ENCODE measurements at regions not wholly inside any gene's neighbourhood (a gene's known extent, or its start where the extent isn't known, plus 50 kb on each side); places are given as distances from the start of the nearest gene placed in this dataset.
"Not testable (repeated sequence)": the region's sequence is repeated elsewhere in the genome, so short reads cannot be mapped to it uniquely, and the experiment has no call there.

DNA sequence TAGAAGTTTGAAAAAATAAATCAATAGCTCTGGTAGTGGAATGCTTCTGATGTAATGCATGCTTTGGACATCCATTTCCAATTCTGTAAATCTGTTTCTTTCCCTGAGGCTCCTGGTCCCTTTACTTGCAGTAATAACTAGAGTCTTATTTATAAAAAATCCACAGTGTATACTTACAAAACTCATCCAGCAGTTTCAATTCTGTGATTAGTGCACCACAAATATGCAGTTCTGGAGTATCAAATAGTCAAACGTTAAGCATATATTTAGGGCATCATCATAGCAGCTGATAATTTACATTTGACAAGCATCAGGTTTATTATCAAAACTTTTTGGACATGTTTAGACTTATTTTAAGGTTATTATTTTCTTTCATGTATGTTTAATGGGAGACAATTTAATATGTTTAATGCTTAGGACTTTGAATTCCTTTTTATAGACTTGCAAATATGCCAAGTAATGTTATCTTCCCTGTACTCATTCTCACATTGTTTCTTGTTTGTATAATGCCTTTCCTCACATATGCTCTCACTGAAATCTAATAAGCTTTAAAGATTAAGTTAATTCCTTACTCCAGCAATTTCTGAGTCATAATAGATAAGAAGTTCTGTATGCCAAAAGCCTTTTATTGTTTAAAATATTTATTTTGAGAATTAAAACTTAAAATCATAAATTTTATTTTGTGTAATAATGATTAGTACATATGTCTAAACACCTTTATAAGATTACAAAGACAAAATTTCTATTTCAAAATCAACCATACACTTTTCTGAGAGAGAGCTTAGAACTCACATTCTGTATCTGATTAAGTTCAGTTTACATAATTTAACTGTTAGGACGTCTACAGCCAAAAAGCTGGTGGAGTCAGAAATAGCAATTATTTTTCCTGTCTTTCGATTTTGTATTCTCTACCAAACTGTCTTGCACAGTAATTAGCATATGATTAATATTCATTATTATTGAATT is 341.5 kb upstream of the TMEFF2 start:
- ATAC-seq (no peak), DNase-seq (ENCODE audit: low spot score in 2 of 2) (no peak)

DNA sequence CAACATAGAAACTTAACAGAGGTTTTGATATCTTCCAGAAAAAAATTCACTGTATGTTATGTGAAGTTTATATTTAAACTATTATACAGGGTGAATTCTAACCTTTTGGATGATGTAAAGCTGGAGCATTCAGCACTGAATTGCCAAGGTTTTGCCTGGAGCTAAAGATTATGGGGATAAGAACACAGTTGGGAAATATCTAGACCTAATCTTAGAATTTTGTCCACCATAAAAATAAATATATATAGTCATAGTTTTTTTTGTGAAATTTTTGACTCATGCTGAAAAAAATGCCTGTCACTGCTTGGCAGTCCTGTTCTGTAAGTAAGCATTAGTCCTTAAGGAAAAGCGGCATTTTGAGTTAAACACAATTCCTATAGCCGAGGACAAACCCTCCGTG is 339.3 kb upstream of the TMEFF2 start:
- Mint-ChIP-seq H3K4me1 (no peaks in the 10 kb centered on the region), H3K9me3 (no peaks in the 10 kb centered on the region), H3K4me3 (no peak overlapping the region), H3K36me3 (no peaks in the 10 kb centered on the region), H3K27ac (no peak overlapping the region)
- no peak for ATAC-seq
- no peak for DNase-seq (ENCODE audit: low spot score in 2 of 2)

More for the DNA sequence above, 341.5 kb upstream of the TMEFF2 start:
- Mint-ChIP-seq H3K36me3 (no peaks in the 10 kb centered on the region), H3K9me3 (no peaks in the 10 kb centered on the region), H3K27ac (no peak overlapping the region), H3K4me3 (no peak overlapping the region), H3K4me1 (no peaks in the 10 kb centered on the region)

GRCh38 chr2:192524642-192525251 is 330.0 kb upstream of the TMEFF2 start:
- H3K4me1 Mint-ChIP-seq; ATAC-seq; DNase-seq (ENCODE audit: low spot score in 2 of 2); H3K27ac Mint-ChIP-seq; H3K9me3 Mint-ChIP-seq; H3K36me3 Mint-ChIP-seq; H3K4me3 Mint-ChIP-seq: not testable (repeated sequence)

DNA sequence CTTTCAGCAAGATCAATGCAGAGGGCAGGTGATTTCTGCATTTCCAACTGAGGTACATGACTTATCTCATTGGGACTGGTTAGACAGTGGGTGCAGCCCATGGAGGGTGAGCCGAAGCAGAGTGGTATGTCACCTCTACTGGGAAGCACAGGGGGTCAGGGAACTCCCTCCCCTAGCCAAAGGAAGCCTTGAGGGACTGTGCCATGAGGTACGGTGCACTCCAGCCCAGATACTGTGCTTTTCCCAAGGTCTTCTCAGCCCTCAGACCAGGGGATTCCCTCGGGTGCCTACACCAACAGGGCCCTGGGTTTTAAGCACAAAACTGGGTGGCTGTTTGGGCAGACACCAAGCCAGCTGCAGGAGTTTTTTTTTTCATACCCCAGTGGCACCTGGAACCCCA is 329.5 kb upstream of the TMEFF2 start:
- not testable (repeated sequence) for H3K4me3 Mint-ChIP-seq; H3K36me3 Mint-ChIP-seq; DNase-seq (ENCODE audit: low spot score in 2 of 2); H3K27ac Mint-ChIP-seq; H3K9me3 Mint-ChIP-seq; H3K4me1 Mint-ChIP-seq; ATAC-seq

DNA sequence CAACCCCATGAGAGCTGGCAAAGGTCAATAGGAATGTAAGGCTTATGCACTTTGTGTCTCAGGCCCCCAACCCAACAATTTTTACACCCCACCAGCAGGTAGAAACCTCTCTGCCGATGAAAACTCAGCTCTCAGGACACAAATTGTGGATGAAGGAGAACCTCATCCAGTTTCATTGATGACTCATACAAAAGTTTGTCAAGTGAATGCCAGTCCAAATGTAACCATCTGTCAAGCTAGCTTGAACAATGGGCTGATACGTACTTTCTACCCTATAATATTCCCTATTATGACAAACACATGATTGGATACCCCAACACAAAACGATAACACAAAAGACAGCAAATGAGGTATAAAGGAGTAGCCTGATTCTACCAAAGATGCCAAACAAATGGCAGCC is 321.2 kb upstream of the TMEFF2 start:
- ATAC-seq (no peak), DNase-seq (ENCODE audit: low spot score in 2 of 2) (no peak)
- Mint-ChIP-seq H3K4me1 (no peaks in the 10 kb centered on the region), H3K36me3 (no peaks in the 10 kb centered on the region), H3K9me3 (peaks cover 4% of the 10 kb centered on the region), H3K27ac (no peak overlapping the region), H3K4me3 (no peak overlapping the region)

DNA sequence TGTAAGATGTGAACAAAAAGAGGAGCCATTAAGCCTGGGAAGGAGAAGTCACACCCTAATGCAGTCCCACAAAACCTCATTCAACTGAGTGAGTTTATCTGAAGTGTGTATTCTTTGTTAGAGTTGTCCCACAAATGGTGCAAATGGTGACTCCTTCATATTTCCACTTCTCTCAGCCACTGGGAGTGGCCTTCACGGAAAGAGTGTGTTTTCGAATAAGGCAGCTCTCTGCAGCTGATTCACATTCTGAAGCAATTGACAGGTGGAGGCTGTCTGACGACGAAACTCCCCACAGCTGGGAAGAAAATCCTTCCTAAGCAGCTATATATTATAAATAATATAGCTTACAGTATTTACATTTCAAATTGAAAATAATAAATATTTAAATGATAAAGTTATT is 318.8 kb upstream of the TMEFF2 start:
- Mint-ChIP-seq H3K27ac (no peak overlapping the region), H3K4me3 (no peak overlapping the region), H3K9me3 (peaks cover 6% of the 10 kb centered on the region), H3K36me3 (no peaks in the 10 kb centered on the region), H3K4me1 (no peaks in the 10 kb centered on the region)
- no peak for DNase-seq (ENCODE audit: low spot score in 2 of 2)
- no peak for ATAC-seq

GRCh38 chr2:192507836-192508450 is 313.2 kb upstream of the TMEFF2 start:
- not testable (repeated sequence) for H3K27ac Mint-ChIP-seq; DNase-seq (ENCODE audit: low spot score in 2 of 2); ATAC-seq; H3K4me1 Mint-ChIP-seq; H3K36me3 Mint-ChIP-seq; H3K4me3 Mint-ChIP-seq
- peaks cover 13% of the 10 kb centered on the region for H3K9me3 Mint-ChIP-seq

DNA sequence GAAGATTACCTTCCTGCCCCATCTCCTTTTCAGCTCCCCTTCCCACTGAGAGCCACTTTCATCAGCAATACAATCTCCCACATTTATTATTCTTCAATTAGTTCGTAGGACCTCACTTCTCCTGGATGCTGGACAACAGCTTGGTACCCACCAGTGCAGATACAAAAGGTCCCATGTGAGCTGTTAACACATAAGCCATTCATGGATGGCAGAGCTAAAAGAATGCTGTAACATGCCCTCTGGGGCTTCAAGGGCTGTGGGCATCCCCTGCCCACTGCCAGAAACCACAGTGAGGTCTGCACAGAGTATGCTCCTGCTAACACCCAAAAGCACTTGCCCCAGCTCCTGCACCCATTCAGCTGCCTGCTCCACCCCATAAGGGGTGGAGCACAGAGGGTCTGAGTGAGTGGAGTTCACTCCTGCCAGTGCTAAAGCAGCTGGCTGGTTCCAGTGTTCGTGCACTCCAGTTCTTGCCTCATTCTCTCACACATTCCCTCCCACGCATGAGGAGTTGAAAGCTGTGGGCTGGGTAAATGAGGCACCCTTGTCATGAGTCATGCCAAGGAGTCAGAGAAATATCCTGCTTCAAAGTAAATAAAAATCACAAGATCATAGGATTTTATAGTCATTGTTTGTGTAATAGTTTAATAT is 305.9 kb upstream of the TMEFF2 start:
- H3K4me1 Mint-ChIP-seq: no peaks in the 10 kb centered on the region
- no peaks in the 10 kb centered on the region for H3K36me3 Mint-ChIP-seq
- H3K9me3 Mint-ChIP-seq: no peaks in the 10 kb centered on the region
- ATAC-seq (peak; percentile 93), DNase-seq (ENCODE audit: low spot score in 2 of 2) (no peak)
- H3K27ac Mint-ChIP-seq: no peak overlapping the region
- no peak overlapping the region for H3K4me3 Mint-ChIP-seq

- no peaks in the 10 kb centered on the region for H3K36me3 Mint-ChIP-seq
- H3K4me1 Mint-ChIP-seq: no peaks in the 10 kb centered on the region
- H3K9me3 Mint-ChIP-seq: no peaks in the 10 kb centered on the region
- no peak for DNase-seq (ENCODE audit: low spot score in 2 of 2)
- H3K4me3 Mint-ChIP-seq: no peak overlapping the region
- ATAC-seq: no peak
- no peak overlapping the region for H3K27ac Mint-ChIP-seq
These were observed 304.7 kb upstream of the TMEFF2 start for GRCh38 chr2:192499476-192499875.

- DNase-seq (ENCODE audit: low spot score in 2 of 2) (no peak), ATAC-seq (no peak)
- no peaks in the 10 kb centered on the region for H3K36me3 Mint-ChIP-seq
- H3K27ac Mint-ChIP-seq: no peak overlapping the region
- no peaks in the 10 kb centered on the region for H3K9me3 Mint-ChIP-seq
- no peaks in the 10 kb centered on the region for H3K4me1 Mint-ChIP-seq
- H3K4me3 Mint-ChIP-seq: no peak overlapping the region
These were observed 304.0 kb upstream of the TMEFF2 start for GRCh38 chr2:192498747-192499146.

DNA sequence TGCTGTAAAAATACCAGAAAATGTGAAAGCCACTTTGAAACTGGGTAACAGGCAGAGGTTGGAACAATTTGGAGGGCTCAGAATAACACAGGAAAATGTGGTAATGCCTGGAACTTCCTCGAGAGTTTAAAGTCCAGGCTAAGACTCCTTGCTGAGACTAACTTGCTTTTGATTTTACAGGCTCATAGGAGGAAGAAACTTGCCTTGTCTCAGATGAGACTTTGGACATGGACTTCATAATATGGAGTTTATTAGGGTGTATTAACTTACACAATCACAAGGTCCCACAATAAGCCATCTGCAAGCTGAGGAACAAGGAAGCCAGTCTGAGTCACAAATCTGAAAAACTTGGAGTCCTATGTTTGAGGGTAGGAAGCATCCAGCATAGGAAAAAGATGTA is 293.4 kb upstream of the TMEFF2 start:
- not testable (repeated sequence) for H3K9me3 Mint-ChIP-seq; DNase-seq (ENCODE audit: low spot score in 2 of 2); ATAC-seq; H3K4me3 Mint-ChIP-seq; H3K36me3 Mint-ChIP-seq; H3K27ac Mint-ChIP-seq; H3K4me1 Mint-ChIP-seq

- no peaks in the 10 kb centered on the region for H3K36me3 Mint-ChIP-seq
- no peaks in the 10 kb centered on the region for H3K4me1 Mint-ChIP-seq
- peaks cover 7% of the 10 kb centered on the region for H3K9me3 Mint-ChIP-seq
- DNase-seq (ENCODE audit: low spot score in 2 of 2) (no peak), ATAC-seq (no peak)
- no peak overlapping the region for H3K27ac Mint-ChIP-seq
- no peak overlapping the region for H3K4me3 Mint-ChIP-seq
These were observed 292.9 kb upstream of the TMEFF2 start for GRCh38 chr2:192487636-192488035.

DNA sequence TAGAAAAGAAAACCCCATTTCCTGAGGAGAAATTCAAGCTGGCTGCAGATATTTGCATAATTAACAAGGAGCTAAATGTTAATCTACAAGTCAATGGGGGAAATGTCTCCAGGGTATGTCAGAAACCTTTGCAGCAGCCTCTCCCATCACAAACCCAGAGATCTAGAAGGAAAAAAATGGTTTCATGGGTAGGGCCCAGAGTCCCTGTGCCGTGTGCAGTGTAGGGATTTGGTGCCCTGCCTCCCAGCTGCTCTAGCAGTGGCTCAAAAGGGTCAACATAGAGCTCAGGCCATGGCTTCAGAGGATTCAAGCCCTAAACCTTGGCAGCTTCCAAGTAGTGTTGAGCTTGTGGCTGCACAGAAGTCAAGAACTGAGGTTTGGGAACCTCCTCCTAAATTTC is 290.2 kb upstream of the TMEFF2 start:
- no peak for DNase-seq (ENCODE audit: low spot score in 2 of 2)
- H3K4me3 Mint-ChIP-seq: no peak overlapping the region
- H3K9me3 Mint-ChIP-seq: peaks cover 3% of the 10 kb centered on the region
- H3K4me1 Mint-ChIP-seq: no peaks in the 10 kb centered on the region
- no peak for ATAC-seq
- no peaks in the 10 kb centered on the region for H3K36me3 Mint-ChIP-seq
- no peak overlapping the region for H3K27ac Mint-ChIP-seq

DNA sequence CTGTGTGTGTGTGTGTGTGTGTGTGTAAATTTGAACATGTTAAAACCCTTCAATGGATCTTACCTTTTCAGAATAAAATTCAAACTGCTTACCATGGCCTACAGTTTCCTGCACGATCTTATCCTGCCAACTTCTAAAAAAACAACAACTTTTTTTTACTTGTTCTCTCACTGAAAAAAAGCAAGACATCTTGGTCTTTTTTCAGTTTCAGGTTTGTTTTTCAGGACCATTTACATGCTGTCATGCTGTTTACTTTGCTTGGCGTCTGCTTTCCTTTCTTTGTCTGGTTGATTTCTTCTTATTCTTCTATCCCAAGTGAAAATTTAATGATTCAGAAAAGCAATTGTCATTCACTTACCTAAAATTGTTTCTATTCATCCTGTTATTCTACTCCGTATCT is 286.3 kb upstream of the TMEFF2 start:
- ATAC-seq: no peak
- no peaks in the 10 kb centered on the region for H3K4me1 Mint-ChIP-seq

DNA sequence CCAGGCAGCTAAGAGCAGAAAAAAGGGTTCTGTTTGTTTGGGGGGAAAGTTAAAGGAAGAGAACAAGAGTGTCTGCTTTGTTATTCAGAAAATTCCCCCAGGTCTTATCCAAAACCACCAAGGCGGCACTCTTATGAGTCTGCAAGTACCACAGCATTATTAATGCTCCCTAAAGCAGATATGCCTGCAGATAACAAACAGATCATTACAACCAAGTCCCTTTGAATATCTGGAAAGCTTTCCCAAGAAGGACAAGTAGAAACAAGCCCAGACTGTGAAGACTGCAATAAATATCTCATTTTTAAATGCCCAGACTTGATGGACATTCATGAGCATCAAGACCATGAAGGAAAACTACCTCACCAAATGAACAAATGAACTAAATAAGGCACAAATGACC is 278.6 kb upstream of the TMEFF2 start:
- DNase-seq (ENCODE audit: low spot score in 2 of 2) (no peak), ATAC-seq (no peak)
- H3K4me1 Mint-ChIP-seq: no peaks in the 10 kb centered on the region
- H3K36me3 Mint-ChIP-seq: no peaks in the 10 kb centered on the region
- no peak overlapping the region for H3K27ac Mint-ChIP-seq
- H3K9me3 Mint-ChIP-seq: peaks cover 10% of the 10 kb centered on the region
- no peak overlapping the region for H3K4me3 Mint-ChIP-seq

More for the DNA sequence above, 286.3 kb upstream of the TMEFF2 start:
- Mint-ChIP-seq H3K9me3 (peaks cover 3% of the 10 kb centered on the region), H3K4me3 (no peak overlapping the region), H3K36me3 (no peaks in the 10 kb centered on the region), H3K27ac (no peak overlapping the region)
- no peak for DNase-seq (ENCODE audit: low spot score in 2 of 2)
